BLaER1 treated with 17β-estradiol and CSF1 and Interleukin-3, amounts not matched to agents 10 nM and 100 nM (cell line): ENCODE measurements at regions not wholly inside any gene's neighbourhood (a gene's known extent, or its start where the extent isn't known, plus 50 kb on each side); places are given as distances from the start of the nearest gene placed in this dataset.

Experiments used
- H3K27ac ChIP-seq, 11 experiments: shearing (Covaris generic); formaldehyde crosslinking; 2 replicates each; pipeline ENCODE4 v1.8.1; 2022
- H3K27me3 ChIP-seq, 11 experiments: shearing (Covaris generic); formaldehyde crosslinking; 2 replicates each; pipeline ENCODE4 v1.8.1; 2022
- H3K36me3 ChIP-seq, 11 experiments: shearing (Covaris generic); formaldehyde crosslinking; 2 replicates each; pipeline ENCODE4 v1.8.1; 2022
- H3K4me1 ChIP-seq, 10 experiments: shearing (Covaris generic); formaldehyde crosslinking; 2 replicates each; pipeline ENCODE4 v1.8.1; 2022
- H3K4me2 ChIP-seq, 11 experiments: shearing (Covaris generic); formaldehyde crosslinking; 2 replicates each; pipeline ENCODE4 v1.8.1; 2022
- H3K4me3 ChIP-seq, 10 experiments: shearing (Covaris generic); formaldehyde crosslinking; 2 replicates each; pipeline ENCODE4 v1.8.1; 2022
- H3K9ac ChIP-seq, 11 experiments: shearing (Covaris generic); formaldehyde crosslinking; 2 replicates each; pipeline ENCODE4 v1.8.1; 2022
- H3K9me3 ChIP-seq, 11 experiments: shearing (Covaris generic); formaldehyde crosslinking; replicated peaks in 1 of 11; 2 replicates each; pipeline ENCODE4 v1.8.1; 2022
- H4K20me1 ChIP-seq, 11 experiments: shearing (Covaris generic); formaldehyde crosslinking; 2 replicates each; pipeline ENCODE4 v1.8.1; 2022
- Cebpa-rat ChIP-seq, 11 experiments: shearing (Covaris generic); IDR thresholded peaks; 2 replicates each; pipeline ENCODE4 v1.8.1; 2022

GRCh38 chr6:23732521-23732920 lies 393.5 kb upstream of the NRSN1 start:
- Histone ChIP-seq H3K9me3 (no peaks in the 10 kb centered on the region), H3K27ac (no peak overlapping the region), H3K4me2 (no peak overlapping the region), H3K4me3 (no peak overlapping the region), H4K20me1 (no peaks in the 10 kb centered on the region), H3K4me1 (no peaks in the 10 kb centered on the region), H3K27me3 (no peaks in the 10 kb centered on the region), H3K36me3 (no peaks in the 10 kb centered on the region), H3K9ac (no peak overlapping the region)
- no peak for TF ChIP-seq Cebpa-rat (IDR thresholded peaks at IDR 0.05)

DNA sequence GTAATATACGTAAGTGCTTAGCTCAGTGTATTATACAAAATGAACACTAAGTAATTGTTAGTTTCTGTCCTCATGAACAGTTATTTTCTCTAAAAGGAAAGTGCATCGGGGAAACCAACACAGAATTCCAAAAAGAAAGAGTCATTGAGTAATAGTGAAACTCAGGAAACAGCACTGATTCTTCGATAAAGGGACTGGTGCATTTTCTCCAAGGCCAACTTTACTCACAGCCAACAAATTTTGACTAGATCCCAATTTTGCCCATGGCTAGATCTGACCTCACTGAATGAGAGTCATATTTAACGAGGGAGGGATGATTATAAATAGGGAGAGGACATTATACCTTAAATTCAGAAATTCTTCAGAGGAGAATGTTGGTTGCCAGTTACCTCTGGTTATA lies 390.9 kb upstream of the NRSN1 start:
- Histone ChIP-seq H3K4me2 (no peak overlapping the region), H3K9ac (no peak overlapping the region), H3K27me3 (no peaks in the 10 kb centered on the region), H3K27ac (no peak overlapping the region), H3K4me1 (no peaks in the 10 kb centered on the region), H3K4me3 (no peak overlapping the region), H3K36me3 (no peaks in the 10 kb centered on the region), H3K9me3 (no peaks in the 10 kb centered on the region), H4K20me1 (no peaks in the 10 kb centered on the region)
- TF ChIP-seq Cebpa-rat (IDR thresholded peaks at IDR 0.05) = no peak

- Histone ChIP-seq H3K36me3 (no peaks in the 10 kb centered on the region), H3K9me3 (no peaks in the 10 kb centered on the region), H3K4me3 (no peak overlapping the region), H3K27me3 (no peaks in the 10 kb centered on the region), H3K27ac (no peak overlapping the region), H3K4me1 (no peaks in the 10 kb centered on the region), H3K9ac (no peak overlapping the region), H4K20me1 (no peaks in the 10 kb centered on the region), H3K4me2 (no peak overlapping the region)
- TF ChIP-seq Cebpa-rat (IDR thresholded peaks at IDR 0.05) = no peak
Observed at GRCh38 chr6:23736577-23736976, 389.4 kb upstream of the NRSN1 start.

DNA sequence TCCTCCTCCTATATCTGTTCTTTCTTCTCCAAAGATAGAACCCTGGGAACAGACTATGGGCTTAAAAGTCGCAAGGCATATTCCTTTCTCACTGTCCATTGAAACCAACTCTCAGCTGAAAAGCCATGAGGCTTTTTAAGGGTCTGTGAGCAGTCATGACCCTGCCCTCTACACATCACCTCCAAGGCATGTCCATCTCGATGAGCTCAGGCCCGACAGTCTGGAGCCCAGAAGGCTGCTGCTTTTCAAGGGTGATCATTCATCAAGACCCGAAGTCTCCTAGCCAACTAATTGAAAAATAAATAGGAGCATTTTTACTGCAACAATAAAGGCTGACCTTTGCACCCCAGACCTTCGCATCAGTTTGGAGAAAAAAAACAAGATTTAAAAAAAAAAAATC lies 378.8 kb upstream of the NRSN1 start:
- Histone ChIP-seq H4K20me1 (no peaks in the 10 kb centered on the region), H3K9me3 (no peaks in the 10 kb centered on the region), H3K27me3 (no peaks in the 10 kb centered on the region), H3K4me3 (no peak overlapping the region), H3K27ac (no peak overlapping the region), H3K4me2 (no peak overlapping the region), H3K4me1 (no peaks in the 10 kb centered on the region), H3K36me3 (no peaks in the 10 kb centered on the region), H3K9ac (no peak overlapping the region)
- TF ChIP-seq Cebpa-rat (IDR thresholded peaks at IDR 0.05) = no peak

GRCh38 chr6:23752414-23752813 lies 373.6 kb upstream of the NRSN1 start:
- Histone ChIP-seq H3K36me3 (no peaks in the 10 kb centered on the region), H3K27me3 (no peaks in the 10 kb centered on the region), H3K9me3 (peaks cover 0 to 9% (median 0%) of the 10 kb centered on the region in 11 experiments; a peak in 1 of 22 replicates), H4K20me1 (no peaks in the 10 kb centered on the region), H3K27ac (no peak overlapping the region), H3K4me1 (no peaks in the 10 kb centered on the region), H3K4me2 (no peak overlapping the region), H3K4me3 (no peak overlapping the region), H3K9ac (no peak overlapping the region)
- no peak for TF ChIP-seq Cebpa-rat (IDR thresholded peaks at IDR 0.05)

DNA sequence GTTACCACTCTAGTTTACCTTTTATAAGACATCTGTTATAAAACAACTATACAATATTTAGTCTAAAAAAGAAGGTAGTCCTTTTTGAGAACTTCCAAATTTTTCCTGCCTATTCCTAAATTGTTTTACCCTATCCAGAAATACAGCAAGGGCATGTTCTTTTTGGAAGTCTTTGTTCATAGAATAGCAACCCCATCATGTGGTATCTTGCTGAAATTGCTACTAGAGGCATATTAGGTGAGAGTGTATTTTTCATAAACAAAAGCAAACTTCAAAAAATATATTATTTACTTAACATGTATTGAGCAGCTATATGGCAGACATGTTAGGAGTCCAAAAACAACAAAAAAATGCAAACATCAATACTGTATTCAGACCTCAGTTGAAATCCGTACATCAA lies 371.8 kb upstream of the NRSN1 start:
- no peaks in the 10 kb centered on the region for H3K27me3 ChIP-seq
- no peak overlapping the region for H3K4me3 ChIP-seq
- H3K4me1 ChIP-seq = no peaks in the 10 kb centered on the region
- no peaks in the 10 kb centered on the region for H4K20me1 ChIP-seq
- no peak overlapping the region for H3K4me2 ChIP-seq
- peaks cover 0 to 9% (median 0%) of the 10 kb centered on the region in 11 experiments; a peak in 1 of 22 replicates for H3K9me3 ChIP-seq
- no peak overlapping the region for H3K9ac ChIP-seq
- H3K27ac ChIP-seq = no peak overlapping the region
- no peak for TF ChIP-seq Cebpa-rat (IDR thresholded peaks at IDR 0.05)
- no peaks in the 10 kb centered on the region for H3K36me3 ChIP-seq

- Histone ChIP-seq H4K20me1 (no peaks in the 10 kb centered on the region), H3K4me3 (no peak overlapping the region), H3K4me1 (no peaks in the 10 kb centered on the region), H3K27me3 (no peaks in the 10 kb centered on the region), H3K27ac (no peak overlapping the region), H3K4me2 (no peak overlapping the region), H3K9me3 (no peaks in the 10 kb centered on the region), H3K36me3 (no peaks in the 10 kb centered on the region), H3K9ac (no peak overlapping the region)
- no peak for TF ChIP-seq Cebpa-rat (IDR thresholded peaks at IDR 0.05)
Observed at GRCh38 chr6:23775127-23775526, 350.9 kb upstream of the NRSN1 start.

DNA sequence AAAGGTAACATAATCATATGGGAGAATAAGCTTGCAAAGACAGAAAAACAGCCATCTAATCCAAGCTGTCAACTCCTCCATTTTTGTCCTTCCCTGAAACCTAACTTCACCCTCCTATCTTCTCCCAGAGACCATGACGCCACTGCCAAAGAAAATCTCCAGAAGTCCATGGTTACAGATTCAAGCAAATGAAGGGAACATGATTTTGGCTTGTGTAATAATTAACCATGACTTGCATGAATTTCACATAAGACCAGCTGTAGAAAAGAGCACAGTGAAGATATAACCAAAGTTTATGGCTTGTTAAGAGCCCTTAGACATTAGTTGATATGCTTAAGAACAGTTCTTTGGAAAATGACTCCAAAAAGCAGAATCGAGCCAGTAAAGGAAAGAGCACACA lies 342.1 kb upstream of the NRSN1 start:
- Histone ChIP-seq H4K20me1 (no peaks in the 10 kb centered on the region), H3K9ac (no peak overlapping the region), H3K4me1 (no peaks in the 10 kb centered on the region), H3K27me3 (no peaks in the 10 kb centered on the region), H3K4me2 (no peak overlapping the region), H3K9me3 (no peaks in the 10 kb centered on the region), H3K27ac (no peak overlapping the region), H3K4me3 (no peak overlapping the region), H3K36me3 (no peaks in the 10 kb centered on the region)
- TF ChIP-seq Cebpa-rat (IDR thresholded peaks at IDR 0.05) = no peak

DNA sequence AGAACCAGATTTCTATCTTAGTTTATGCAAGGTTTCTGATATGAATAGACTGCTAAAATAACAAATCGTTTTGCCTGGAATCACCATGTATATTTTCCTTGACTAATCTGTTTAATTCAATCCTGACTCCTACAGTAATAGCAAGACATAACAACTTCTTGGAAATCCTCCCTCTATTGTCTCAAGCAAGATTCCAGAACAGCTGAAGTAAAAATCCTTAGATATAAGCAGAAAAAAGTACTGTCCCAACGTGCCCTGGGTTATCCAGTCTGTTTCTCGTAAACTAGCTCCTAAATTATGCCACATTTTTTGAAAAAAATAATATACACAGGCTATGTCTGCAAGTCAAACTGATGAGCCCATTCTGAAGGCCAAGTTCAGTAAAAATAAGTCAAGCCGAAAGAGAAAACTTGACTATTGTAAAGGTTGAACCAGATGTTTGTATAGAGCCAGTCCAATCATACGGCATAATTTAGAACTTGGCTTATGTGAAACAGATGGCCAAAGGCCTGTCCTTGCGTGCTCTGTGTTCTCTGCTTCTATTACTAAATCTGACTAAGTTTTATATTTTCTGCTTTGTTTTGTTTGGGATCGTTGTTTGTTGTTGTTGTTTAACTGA lies 341.6 kb upstream of the NRSN1 start:
- Histone ChIP-seq H3K27ac (no peak overlapping the region), H3K9ac (no peak overlapping the region), H3K4me3 (no peak overlapping the region), H4K20me1 (no peaks in the 10 kb centered on the region), H3K27me3 (no peaks in the 10 kb centered on the region), H3K4me2 (no peak overlapping the region), H3K9me3 (no peaks in the 10 kb centered on the region), H3K4me1 (no peaks in the 10 kb centered on the region), H3K36me3 (no peaks in the 10 kb centered on the region)
- no peak for TF ChIP-seq Cebpa-rat (IDR thresholded peaks at IDR 0.05)

GRCh38 chr6:23790756-23791155 lies 335.3 kb upstream of the NRSN1 start:
- no peaks in the 10 kb centered on the region for H3K36me3 ChIP-seq
- H3K4me3 ChIP-seq = no peak overlapping the region
- H3K9ac ChIP-seq = no peak overlapping the region
- no peak overlapping the region for H3K4me2 ChIP-seq
- TF ChIP-seq Cebpa-rat (IDR thresholded peaks at IDR 0.05) = no peak
- H3K4me1 ChIP-seq = no peaks in the 10 kb centered on the region
- H3K9me3 ChIP-seq = no peaks in the 10 kb centered on the region
- H4K20me1 ChIP-seq = no peaks in the 10 kb centered on the region
- H3K27ac ChIP-seq = no peak overlapping the region
- no peaks in the 10 kb centered on the region for H3K27me3 ChIP-seq
